DOHH2 (cell line): ENCODE measurements at regions not wholly inside any gene's neighbourhood (a gene's known extent, or its start where the extent isn't known, plus 50 kb on each side); places are given as distances from the start of the nearest gene placed in this dataset.

Source experiments
- H3F3A ChIP-seq: fragments of 200-600 bp; sonication (generic), shearing (Covaris generic); 2 replicates; pipeline ENCODE4 v1.6.0; 2016; ENCODE audit warnings: antibody characterized with exemption, mild to moderate bottlenecking; ENCODE audit not compliant: control insufficient read depth, insufficient read depth
- H3K27ac ChIP-seq: fragments of 200-600 bp; sonication (generic); 2 replicates; pipeline ENCODE4 v1.5.1; 2014; ENCODE audit warnings: low read depth, mild to moderate bottlenecking, low read length, moderate library complexity
- H3K27me3 ChIP-seq: fragments of 200-600 bp; sonication (generic); 2 replicates; pipeline ENCODE4 v1.6.1; 2014; ENCODE audit warnings: mild to moderate bottlenecking, low read length, mixed read lengths; ENCODE audit not compliant: control insufficient read depth
- H3K36me3 ChIP-seq: fragments of 200-600 bp; sonication (generic); 2 replicates; pipeline ENCODE4 v1.6.1; 2014; ENCODE audit warnings: mild to moderate bottlenecking, low read length, moderate library complexity, mixed read lengths; ENCODE audit not compliant: control insufficient read depth
- H3K4me1 ChIP-seq: fragments of 200-600 bp; sonication (generic); 2 replicates; pipeline ENCODE4 v1.6.1; 2014; ENCODE audit warnings: mild to moderate bottlenecking, low read length, mixed read lengths; ENCODE audit not compliant: control insufficient read depth
- H3K4me2 ChIP-seq: fragments of 200-600 bp; sonication (generic); 2 replicates; pipeline ENCODE4 v1.6.0; 2014; ENCODE audit warnings: mild to moderate bottlenecking, low read length, moderate library complexity
- H3K4me3 ChIP-seq: fragments of 200-600 bp; sonication (generic); 2 replicates; pipeline ENCODE4 v1.5.1; 2014; ENCODE audit warnings: mild to moderate bottlenecking, low read length, mixed read lengths
- H3K79me2 ChIP-seq: fragments of 200-600 bp; sonication (generic); 2 replicates; pipeline ENCODE4 v1.6.1; 2014; ENCODE audit warnings: mild to moderate bottlenecking, low read length, mixed read lengths; ENCODE audit not compliant: control insufficient read depth
- H3K9me2 ChIP-seq: fragments of 200-600 bp; sonication (generic); replicated peaks from 2 replicates; pipeline ENCODE4 v1.6.1; 2014; ENCODE audit warnings: mild to moderate bottlenecking, low read length, mixed read lengths; ENCODE audit not compliant: control insufficient read depth
- H3K9me3 ChIP-seq: fragments of 200-600 bp; sonication (generic); 2 replicates; pipeline ENCODE4 v1.6.1; 2014; ENCODE audit warnings: antibody characterized with exemption, low read length, mixed read lengths; ENCODE audit not compliant: control insufficient read depth, insufficient read depth
- H4K20me1 ChIP-seq: fragments of 200-600 bp; sonication (generic); 2 replicates; pipeline ENCODE4 v1.6.0; 2014; ENCODE audit warnings: low read depth, mild to moderate bottlenecking, antibody characterized with exemption, low read length, moderate library complexity; ENCODE audit not compliant: control insufficient read depth, insufficient read depth
- CTCF ChIP-seq: fragments of 200-600 bp; sonication (generic); IDR thresholded peaks from one replicate; pipeline ENCODE4 v1.5.1; 2014; ENCODE audit warnings: antibody characterized with exemption, mild to moderate bottlenecking, low read depth, low read length; ENCODE audit not compliant: poor library complexity, severe bottlenecking
- EZH2phosphoT487 ChIP-seq: fragments of 200-600 bp; sonication (generic); IDR thresholded peaks from 2 replicates; pipeline ENCODE4 v1.6.1; 2017; ENCODE audit warnings: borderline replicate concordance, mild to moderate bottlenecking, antibody characterized with exemption, low read length, moderate library complexity, mixed read lengths

DNA sequence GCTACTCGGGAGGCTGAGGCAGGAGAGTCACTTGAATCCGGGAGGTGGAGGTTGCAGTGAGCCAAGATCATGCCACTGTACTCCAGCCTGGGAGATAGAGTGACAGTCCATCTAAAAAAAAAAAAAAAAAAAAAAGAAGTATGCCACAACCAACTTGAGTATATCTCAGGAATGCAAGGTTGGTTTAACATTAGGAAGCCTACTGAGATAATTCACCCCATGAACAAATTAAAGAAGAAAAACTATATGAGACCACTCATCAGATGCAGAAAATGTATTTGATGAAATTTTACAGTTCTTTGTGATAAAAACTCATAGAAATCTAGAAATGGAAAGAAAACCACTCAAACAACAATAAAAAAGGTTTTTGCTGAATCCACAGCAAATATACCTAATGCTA, 373.8 kb downstream of the LMO4 start:
- TF ChIP-seq CTCF (no peak), EZH2phosphoT487 (no peak)
- no peaks in the 10 kb centered on the region for H3K9me2 ChIP-seq
- no peaks in the 10 kb centered on the region for H3K36me3 ChIP-seq
- H3K27me3 ChIP-seq = no peaks in the 10 kb centered on the region
- H4K20me1 ChIP-seq = no peaks in the 10 kb centered on the region
- H3K4me1 ChIP-seq = no peaks in the 10 kb centered on the region
- H3K9me3 ChIP-seq = peaks cover 5% of the 10 kb centered on the region; the same call in 1 of the 2 replicates
- no peak overlapping the region for H3K27ac ChIP-seq
- no peak overlapping the region for H3K4me3 ChIP-seq
- no peaks in the 10 kb centered on the region for H3F3A ChIP-seq
- H3K79me2 ChIP-seq = no peaks in the 10 kb centered on the region
- H3K4me2 ChIP-seq = no peak overlapping the region

GRCh38 chr1:87705233-87705632, 376.6 kb downstream of the LMO4 start:
- no peaks in the 10 kb centered on the region for H3K36me3 ChIP-seq
- H3K4me3 ChIP-seq = no peak overlapping the region
- no peak overlapping the region for H3K27ac ChIP-seq
- no peaks in the 10 kb centered on the region for H3K9me2 ChIP-seq
- no peaks in the 10 kb centered on the region for H4K20me1 ChIP-seq
- no peaks in the 10 kb centered on the region for H3K27me3 ChIP-seq
- H3K9me3 ChIP-seq = peaks cover 5% of the 10 kb centered on the region; the same call in 1 of the 2 replicates
- H3K4me2 ChIP-seq = no peak overlapping the region
- H3K4me1 ChIP-seq = no peaks in the 10 kb centered on the region
- no peaks in the 10 kb centered on the region for H3F3A ChIP-seq
- H3K79me2 ChIP-seq = no peaks in the 10 kb centered on the region
- TF ChIP-seq CTCF (no peak), EZH2phosphoT487 (no peak)

GRCh38 chr1:87706203-87706602, 377.5 kb downstream of the LMO4 start:
- H3K27me3 ChIP-seq = no peaks in the 10 kb centered on the region
- H3K79me2 ChIP-seq = no peaks in the 10 kb centered on the region
- no peak overlapping the region for H3K4me3 ChIP-seq
- TF ChIP-seq EZH2phosphoT487 (no peak), CTCF (no peak)
- no peaks in the 10 kb centered on the region for H4K20me1 ChIP-seq
- H3K27ac ChIP-seq = no peak overlapping the region
- no peaks in the 10 kb centered on the region for H3K9me2 ChIP-seq
- no peaks in the 10 kb centered on the region for H3K4me1 ChIP-seq
- no peaks in the 10 kb centered on the region for H3F3A ChIP-seq
- H3K36me3 ChIP-seq = no peaks in the 10 kb centered on the region
- H3K4me2 ChIP-seq = no peak overlapping the region
- H3K9me3 ChIP-seq = no peaks in the 10 kb centered on the region; the same call in 1 of the 2 replicates
